GM19193 (cell line): ENCODE measurements at regions not wholly inside any gene's neighbourhood (a gene's known extent, or its start where the extent isn't known, plus 50 kb on each side); places are given as distances from the start of the nearest gene placed in this dataset.

Experiments used
- POLR2A ChIP-seq: IDR thresholded peaks from 4 replicates; pipeline ENCODE4 v1.6.1; 2011; ENCODE audit not compliant: insufficient read depth, insufficient read length; ENCODE audit errors: extremely low read depth

- TF ChIP-seq POLR2A: no peak
These were observed 345.2 kb upstream of the SLC8A1 start for GRCh38 chr2:40797120-40797519.

- no peak for TF ChIP-seq POLR2A
These were observed 352.0 kb upstream of the SLC8A1 start for GRCh38 chr2:40803900-40804299.

DNA sequence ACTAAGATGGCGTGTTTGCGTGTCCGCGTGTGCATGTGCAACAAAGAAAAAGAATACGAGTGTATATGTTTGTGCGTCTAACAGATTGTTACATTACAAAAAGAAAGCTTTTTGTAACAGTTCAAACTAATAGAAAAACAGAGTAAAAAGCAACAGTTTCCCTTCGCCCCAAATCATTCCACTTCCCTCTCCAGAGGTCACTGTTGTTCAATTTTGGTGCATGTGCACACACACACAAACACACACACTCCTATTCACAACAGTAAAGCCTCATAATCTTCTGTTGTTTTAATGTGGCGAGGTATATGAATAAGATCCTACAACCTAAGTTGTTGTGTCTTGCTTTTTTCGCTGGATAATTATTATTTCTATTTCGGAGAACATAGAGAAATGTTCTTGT lies 357.3 kb upstream of the SLC8A1 start:
- no peak for TF ChIP-seq POLR2A

DNA sequence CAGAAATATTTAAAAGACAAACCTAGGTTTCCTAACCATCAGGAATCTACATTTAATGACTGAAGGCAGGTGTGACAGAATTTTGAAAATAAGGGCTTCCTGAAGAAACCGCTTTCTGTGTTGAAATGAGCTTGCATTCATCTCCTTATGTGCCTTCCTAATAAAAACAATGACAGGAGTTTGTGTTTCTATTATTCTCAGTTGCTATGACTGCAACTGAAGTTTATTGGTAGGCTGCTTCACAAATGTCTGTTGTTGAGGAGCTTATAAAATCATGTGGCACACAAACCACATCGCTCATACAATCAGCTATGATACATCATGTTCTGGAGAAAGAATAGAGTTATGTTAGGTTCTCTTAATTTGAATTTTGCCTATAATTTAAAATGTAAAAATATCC lies 362.7 kb upstream of the SLC8A1 start:
- no peak for TF ChIP-seq POLR2A

DNA sequence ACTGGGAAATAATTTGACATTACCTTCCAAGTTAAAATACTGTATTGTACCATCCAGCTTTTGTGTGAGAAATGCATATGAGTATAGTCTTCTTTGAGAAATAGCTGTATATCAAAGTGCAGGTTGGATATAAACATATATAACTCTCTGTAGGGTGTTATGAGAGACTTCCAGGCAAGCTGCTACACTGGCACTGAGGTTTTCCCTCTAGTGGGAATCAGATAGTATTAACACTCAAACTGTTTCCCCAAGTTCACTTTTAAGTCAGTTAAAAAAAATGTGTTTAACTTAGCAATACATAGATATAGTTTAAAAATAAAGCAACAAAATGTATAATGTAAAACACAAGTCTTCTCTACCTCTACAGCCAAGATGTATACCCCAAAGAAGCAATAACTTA lies 368.4 kb upstream of the SLC8A1 start:
- TF ChIP-seq POLR2A: no peak

GRCh38 chr2:40823478-40823877 lies 371.6 kb upstream of the SLC8A1 start:
- TF ChIP-seq POLR2A: no peak

- no peak for TF ChIP-seq POLR2A
These were observed 372.4 kb upstream of the SLC8A1 start for GRCh38 chr2:40824278-40824677.

DNA sequence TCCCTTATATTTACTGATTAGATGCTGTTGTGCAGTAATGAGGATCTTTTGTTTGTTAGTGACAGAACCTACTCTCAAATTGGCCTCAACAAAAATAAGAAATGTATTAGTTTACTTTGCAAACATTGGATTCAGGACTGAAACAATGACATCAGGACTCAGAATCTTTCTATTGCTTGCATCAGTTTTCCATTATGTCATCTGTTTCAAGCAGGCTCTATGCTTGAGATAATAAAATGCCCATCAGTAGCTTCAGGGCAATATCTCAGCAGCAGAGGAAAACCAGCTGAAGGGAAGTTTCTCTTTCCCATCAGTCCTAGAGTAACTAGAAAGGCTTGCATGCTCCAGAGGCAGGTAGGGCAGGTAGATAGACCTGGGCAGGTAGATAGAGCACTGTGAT lies 375.5 kb upstream of the SLC8A1 start:
- TF ChIP-seq POLR2A: no peak

DNA sequence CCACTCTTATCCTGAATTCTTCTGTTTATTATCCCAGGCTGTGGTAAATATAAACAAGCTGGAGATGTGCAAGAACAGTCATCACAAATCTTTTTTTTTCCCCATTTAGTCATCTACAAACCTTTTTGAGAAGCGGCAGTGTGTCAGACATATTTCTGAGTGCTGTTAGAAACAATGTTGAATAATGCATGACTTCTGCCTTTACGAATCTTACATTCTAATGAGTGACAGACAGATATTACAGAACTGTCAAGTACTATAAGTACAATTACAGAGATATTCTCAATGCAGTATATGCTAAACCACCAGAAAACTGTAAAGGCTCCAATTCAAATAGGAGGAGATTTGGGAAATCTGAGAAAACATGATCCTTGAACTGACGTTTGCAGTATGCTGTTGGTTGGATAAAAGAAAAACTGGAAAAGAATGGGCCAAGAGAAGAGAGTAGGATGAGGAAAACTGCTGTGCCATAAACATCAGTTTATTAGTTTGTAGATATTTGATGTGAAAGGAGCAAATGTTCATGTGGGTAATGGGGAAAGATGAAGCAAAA lies 379.5 kb upstream of the SLC8A1 start:
- no peak for TF ChIP-seq POLR2A

GRCh38 chr2:40841856-40842255 lies 390.0 kb upstream of the SLC8A1 start:
- TF ChIP-seq POLR2A: no peak

- TF ChIP-seq POLR2A: no peak
These were observed 392.7 kb upstream of the SLC8A1 start for GRCh38 chr2:40844353-40845277.

GRCh38 chr2:40851661-40852060 lies 399.8 kb upstream of the SLC8A1 start:
- no peak for TF ChIP-seq POLR2A

GRCh38 chr2:40859617-40860016 lies 407.7 kb upstream of the SLC8A1 start:
- no peak for TF ChIP-seq POLR2A

DNA sequence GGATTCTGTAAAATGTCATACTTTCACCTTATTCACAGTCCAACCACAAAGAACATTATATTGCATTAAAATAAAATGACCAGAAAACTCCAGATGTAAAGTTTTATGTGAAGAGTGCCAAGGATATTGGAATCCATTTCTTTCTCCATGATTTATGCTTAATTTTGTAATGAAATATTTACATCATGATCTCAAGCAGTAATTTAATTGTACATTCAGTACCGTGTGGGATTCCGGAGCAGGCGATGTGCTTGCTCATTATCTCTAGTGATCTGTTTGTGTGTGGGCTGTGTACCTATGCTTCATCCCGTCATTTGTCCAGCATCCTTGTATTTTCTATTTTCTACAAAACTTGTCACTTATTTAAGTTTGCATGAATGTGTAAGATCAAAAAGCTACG lies 415.9 kb upstream of the SLC8A1 start:
- TF ChIP-seq POLR2A: no peak

DNA sequence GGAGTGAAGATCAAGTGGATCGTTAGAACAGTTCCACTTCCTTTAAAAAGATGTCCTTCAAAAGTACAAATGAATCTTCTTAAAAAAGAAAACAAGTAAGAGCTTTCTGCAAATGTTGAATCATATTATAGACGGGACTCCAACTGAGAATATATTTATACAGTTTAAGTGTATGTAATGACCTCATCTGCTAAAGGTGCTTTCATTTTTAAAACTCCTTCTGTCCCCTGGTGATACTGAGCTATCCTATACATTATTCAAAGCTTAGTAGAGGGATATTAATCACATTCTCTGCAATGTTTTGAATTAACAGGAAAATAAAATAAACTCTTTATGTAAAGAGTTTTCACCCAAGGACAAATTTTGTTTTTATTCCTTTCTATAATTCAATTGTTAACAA lies 420.7 kb upstream of the SLC8A1 start:
- TF ChIP-seq POLR2A: no peak

DNA sequence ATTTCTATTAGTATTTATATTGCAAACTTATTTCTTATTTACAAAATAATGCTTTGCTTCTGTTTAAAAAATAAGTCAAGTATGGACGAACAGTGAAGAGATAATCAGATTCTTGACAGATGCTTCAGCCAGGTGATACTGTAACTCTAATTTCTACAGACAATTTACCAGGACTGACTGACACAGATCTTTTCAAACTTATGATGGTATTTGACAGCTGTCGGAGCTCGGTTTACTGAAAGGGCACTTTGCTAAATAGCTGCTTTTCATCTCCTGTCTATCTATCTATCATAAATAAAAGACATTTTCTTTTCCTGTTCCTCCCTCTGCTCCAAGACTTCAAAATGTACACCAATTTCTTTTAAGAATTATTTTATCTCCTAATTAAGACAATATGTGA lies 422.5 kb upstream of the SLC8A1 start:
- no peak for TF ChIP-seq POLR2A
